ENCODE measurements at regions not wholly inside any gene's neighbourhood (a gene's known extent, or its start where the extent isn't known, plus 50 kb on each side); places are given as distances from the start of the nearest gene placed in this dataset.

DNA sequence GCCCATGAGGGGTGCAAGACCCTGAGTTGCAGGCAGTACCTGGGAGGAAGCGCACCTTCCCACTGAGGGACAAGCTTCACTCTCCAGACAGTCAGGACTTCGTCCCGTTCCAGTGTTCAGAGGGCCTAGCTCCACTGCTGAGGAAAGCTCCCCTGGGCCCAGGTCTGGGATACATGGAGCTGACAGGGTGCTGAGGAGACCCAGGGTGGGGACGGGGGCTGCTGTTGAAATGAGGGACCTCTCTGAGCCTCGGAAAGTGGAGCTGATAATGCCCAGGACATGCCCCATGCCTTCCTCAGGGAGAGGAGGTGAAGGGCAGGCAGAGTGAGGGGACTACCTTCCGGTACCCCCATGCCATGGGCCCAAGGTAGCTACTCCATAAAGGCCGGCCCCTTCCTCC lies 169.2 kb upstream of the MYCN start:
- no peaks in the 10 kb centered on the region for H4K20me1 ChIP-seq (replicated peaks in 1 of 2; ENCODE audit: control insufficient read depth in 1 of 2, insufficient read depth in 2 of 2, low read length in 2 of 2)
- H3K4me3 ChIP-seq (ENCODE audit: extremely low read depth in 1 of 4, insufficient read depth in 2 of 4, low read depth in 3 of 4, low read length in 4 of 4): no peak overlapping the region
- no peak overlapping the region for H2BK15ac ChIP-seq (ENCODE audit: low read length)
- no peaks in the 10 kb centered on the region for H3K79me2 ChIP-seq (ENCODE audit: control insufficient read depth in 1 of 2, insufficient read depth in 2 of 2, low read length in 2 of 2)
- H3K36me3 ChIP-seq (ENCODE audit: control insufficient read depth in 2 of 4, insufficient read depth in 4 of 4, low read length in 3 of 4): no peaks in the 10 kb centered on the region
- no peak for FAIRE-seq
- H3K23me2 ChIP-seq (ENCODE audit: low read depth, low read length): no peaks in the 10 kb centered on the region
- H3K4me1 ChIP-seq (replicated peaks in 1 of 4; ENCODE audit: control insufficient read depth in 3 of 4, insufficient read depth in 4 of 4, low read length in 3 of 4): peaks cover 0 to 4% (median 1%) of the 10 kb centered on the region in 4 experiments; a peak in 3 of 7 replicates
- H3K4ac ChIP-seq (replicated peaks; ENCODE audit: insufficient read length, low read depth, low read length): no peak overlapping the region
- H3K27ac ChIP-seq (ENCODE audit: low read depth, low read length): no peak overlapping the region
- H3K56ac ChIP-seq (replicated peaks; ENCODE audit: insufficient read length, low read depth, low read length): no peak overlapping the region
- no peaks in the 10 kb centered on the region for H3K27me3 ChIP-seq (replicated peaks in 1 of 4; ENCODE audit: control insufficient read depth in 3 of 4, extremely low read depth in 1 of 4, insufficient read depth in 3 of 4, low read length in 3 of 4)
- no peak overlapping the region for H2BK12ac ChIP-seq (ENCODE audit: low read depth, low read length)
- ChIA-PET CTCF (ENCODE audit: partially characterized antibody) (interaction anchor here (0.7 to 1.9 kb wide), 7 partner anchors 9 to 737 kb away, joined by 3 to 21 read pairs (median 4); no protein-coding TSS in a partner anchor), POLR2A (ENCODE audit: partially characterized antibody) (interaction anchor here (0.7 to 0.9 kb wide), 2 partner anchors 24 to 100 kb away, joined by 3 read pairs; no protein-coding TSS in a partner anchor)
- H2AK5ac ChIP-seq (ENCODE audit: low read depth, low read length): no peak overlapping the region
- no peak for TF ChIP-seq CBX8 (IDR thresholded peaks at IDR 0.05; ENCODE audit: borderline replicate concordance, low read depth, low read length)
- TF ChIP-seq JUN (IDR thresholded peaks at IDR 0.05; ENCODE audit: low read depth, low read length): no peak
- no peak for TF ChIP-seq GTF2F1 (IDR thresholded peaks at IDR 0.05; ENCODE audit: borderline replicate concordance, low read depth, low read length)
- no peak for TF ChIP-seq NANOG (IDR thresholded peaks at IDR 0.05; ENCODE audit: insufficient read depth, low read depth, low read length, poor library complexity, severe bottlenecking)
- WGBS, 2 experiments (ENCODE audit: extremely low coverage in 1 of 2, insufficient coverage in 1 of 2, insufficient read length in 1 of 2, insufficient replicate concordance in 2 of 2, low coverage in 1 of 2, low lambda C conversion rate in 2 of 2, missing lambda C conversion rate in 1 of 2): 95% methylated on average over 7 of the region's 7 CpGs; no CpG with 5 or more reads in 1 of the 2 experiments
- DNase-seq (ENCODE audit: low read depth in 1 of 2, low spot score in 2 of 2): no peak
- H3K18ac ChIP-seq (ENCODE audit: extremely low read depth, low read length): no peak overlapping the region
- H4K8ac ChIP-seq (ENCODE audit: extremely low read depth, insufficient read depth, low read length): no peak overlapping the region
- no peaks in the 10 kb centered on the region for H3K79me1 ChIP-seq (ENCODE audit: low read depth, low read length)
- no peak overlapping the region for H3K4me2 ChIP-seq (ENCODE audit: insufficient read depth in 1 of 2, low read depth in 2 of 2, low read length in 2 of 2)
- H2BK5ac ChIP-seq (ENCODE audit: low read depth, low read length): no peak overlapping the region
- H3K9ac ChIP-seq (replicated peaks in 1 of 4; ENCODE audit: extremely low read depth in 1 of 4, low read depth in 3 of 4, low read length in 3 of 4): no peak overlapping the region
- no peak overlapping the region for H2BK120ac ChIP-seq (replicated peaks; ENCODE audit: low read depth, low read length)
- H3K23ac ChIP-seq (ENCODE audit: insufficient read length): no peak overlapping the region
- no peak overlapping the region for H2BK20ac ChIP-seq (ENCODE audit: low read length)
- H3K14ac ChIP-seq (ENCODE audit: insufficient read length): no peak overlapping the region
- no peak overlapping the region for H4K5ac ChIP-seq (ENCODE audit: insufficient read length, low read depth, low read length)
- H4K91ac ChIP-seq (replicated peaks; ENCODE audit: insufficient read length, low read length): no peak overlapping the region
- no peak overlapping the region for H2AFZ ChIP-seq (ENCODE audit: low read length)
- H3K9me3 ChIP-seq (ENCODE audit: insufficient read depth in 2 of 2, low read depth in 1 of 2, low read length in 1 of 2): no peaks in the 10 kb centered on the region
